MM.1S (cell line): ENCODE measurements at regions not wholly inside any gene's neighbourhood (a gene's known extent, or its start where the extent isn't known, plus 50 kb on each side); places are given as distances from the start of the nearest gene placed in this dataset.

Experiments
- DNase-seq: peaks from one replicate; pipeline ENCODE4 v3.0.0-alpha.2; 2015
- H2AFZ ChIP-seq: fragments of 300-600 bp; sonication (generic); 2 replicates; pipeline ENCODE4 v1.6.0; 2016; ENCODE audit warnings: antibody characterized with exemption, low read length
- H3F3A ChIP-seq: fragments of 300-600 bp; sonication (generic); 2 replicates; pipeline ENCODE4 v1.6.1; 2016; ENCODE audit warnings: mild to moderate bottlenecking, antibody characterized with exemption, low read length, moderate library complexity, mixed read lengths; ENCODE audit not compliant: insufficient read depth
- H3K27ac ChIP-seq: fragments of 300-600 bp; sonication (generic); 2 replicates; pipeline ENCODE4 v1.5.1; 2016; ENCODE audit warnings: mild to moderate bottlenecking, low read length
- H3K27me3 ChIP-seq: fragments of 300-600 bp; sonication (generic); replicated peaks from 2 replicates; pipeline ENCODE4 v1.6.0; 2016; ENCODE audit warnings: low read length; ENCODE audit not compliant: insufficient read depth
- H3K36me3 ChIP-seq: fragments of 300-600 bp; sonication (generic); replicated peaks from 2 replicates; pipeline ENCODE4 v1.6.1; 2016; ENCODE audit warnings: mild to moderate bottlenecking, low read length, mixed read lengths; ENCODE audit not compliant: insufficient read depth
- H3K4me1 ChIP-seq: fragments of 300-600 bp; sonication (generic); 2 replicates; pipeline ENCODE4 v1.6.1; 2016; ENCODE audit warnings: low read length, mixed read lengths
- H3K4me2 ChIP-seq: fragments of 300-600 bp; sonication (generic); 2 replicates; pipeline ENCODE4 v1.6.0; 2016; ENCODE audit warnings: low read depth, low read length
- H3K4me3 ChIP-seq: fragments of 300-600 bp; sonication (generic); 2 replicates; pipeline ENCODE4 v1.5.1; 2016; ENCODE audit warnings: low read length, mixed read lengths
- H3K79me2 ChIP-seq: fragments of 300-600 bp; sonication (generic); 2 replicates; pipeline ENCODE4 v1.6.1; 2016; ENCODE audit warnings: mixed run types, low read length, mixed read lengths
- H3K9ac ChIP-seq: fragments of 300-600 bp; sonication (generic); 2 replicates; pipeline ENCODE4 v1.6.1; 2016; ENCODE audit warnings: low read length, mixed read lengths
- H3K9me2 ChIP-seq: fragments of 300-600 bp; sonication (generic); replicated peaks from 2 replicates; pipeline ENCODE4 v1.6.1; 2016; ENCODE audit warnings: mild to moderate bottlenecking, low read length, mixed read lengths; ENCODE audit not compliant: insufficient read depth
- H3K9me3 ChIP-seq: fragments of 300-600 bp; sonication (generic); replicated peaks from 2 replicates; pipeline ENCODE4 v1.6.1; 2016; ENCODE audit warnings: mild to moderate bottlenecking, low read length, mixed read lengths; ENCODE audit not compliant: insufficient read depth
- H4K20me1 ChIP-seq: fragments of 300-600 bp; sonication (generic); 2 replicates; pipeline ENCODE4 v1.6.1; 2016; ENCODE audit warnings: mild to moderate bottlenecking, low read length, moderate library complexity, mixed read lengths; ENCODE audit not compliant: insufficient read depth
- EZH2 ChIP-seq: fragments of 300-600 bp; sonication (generic); optimal IDR thresholded peaks from 2 replicates; pipeline ENCODE3; 2017; ENCODE audit warnings: low read depth, mild to moderate bottlenecking, antibody characterized with exemption, low read length, mixed read lengths
- EZH2phosphoT487 ChIP-seq: fragments of 300-600 bp; sonication (generic); IDR thresholded peaks from 2 replicates; pipeline ENCODE4 v1.6.1; 2018; ENCODE audit warnings: antibody characterized with exemption, low read length
- TF ChIP-seq, protein P1 (sequence below): fragments of 300-600 bp; sonication (generic); IDR thresholded peaks from 2 replicates; pipeline ENCODE4 v1.5.1; 2016; ENCODE audit warnings: antibody characterized with exemption, low read length, mixed read lengths

DNA sequence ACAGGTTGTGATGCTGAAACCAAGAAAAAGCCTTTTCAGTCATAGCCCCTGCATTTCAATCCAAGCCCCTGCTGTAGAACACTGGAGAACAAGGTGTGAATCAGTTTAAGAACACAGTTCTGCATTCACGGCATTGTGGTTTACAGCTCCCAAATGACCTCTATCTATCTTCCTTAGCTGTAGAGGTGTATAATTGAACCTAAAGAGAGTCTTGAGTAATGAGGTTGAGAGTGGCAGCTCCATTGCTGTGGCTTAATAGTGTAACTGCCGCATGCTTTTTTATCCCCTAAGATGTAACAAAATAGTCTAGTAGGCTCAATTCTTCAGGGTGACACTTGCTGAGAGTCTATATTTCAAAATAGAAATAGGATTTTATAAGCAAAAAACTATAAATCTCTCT is 121.3 kb upstream of the EPHA4 start:
- no peaks in the 10 kb centered on the region for H4K20me1 ChIP-seq
- H3K4me1 ChIP-seq, result no peaks in the 10 kb centered on the region
- H3K36me3 ChIP-seq, result no peaks in the 10 kb centered on the region
- TF ChIP-seq, protein P1, sequence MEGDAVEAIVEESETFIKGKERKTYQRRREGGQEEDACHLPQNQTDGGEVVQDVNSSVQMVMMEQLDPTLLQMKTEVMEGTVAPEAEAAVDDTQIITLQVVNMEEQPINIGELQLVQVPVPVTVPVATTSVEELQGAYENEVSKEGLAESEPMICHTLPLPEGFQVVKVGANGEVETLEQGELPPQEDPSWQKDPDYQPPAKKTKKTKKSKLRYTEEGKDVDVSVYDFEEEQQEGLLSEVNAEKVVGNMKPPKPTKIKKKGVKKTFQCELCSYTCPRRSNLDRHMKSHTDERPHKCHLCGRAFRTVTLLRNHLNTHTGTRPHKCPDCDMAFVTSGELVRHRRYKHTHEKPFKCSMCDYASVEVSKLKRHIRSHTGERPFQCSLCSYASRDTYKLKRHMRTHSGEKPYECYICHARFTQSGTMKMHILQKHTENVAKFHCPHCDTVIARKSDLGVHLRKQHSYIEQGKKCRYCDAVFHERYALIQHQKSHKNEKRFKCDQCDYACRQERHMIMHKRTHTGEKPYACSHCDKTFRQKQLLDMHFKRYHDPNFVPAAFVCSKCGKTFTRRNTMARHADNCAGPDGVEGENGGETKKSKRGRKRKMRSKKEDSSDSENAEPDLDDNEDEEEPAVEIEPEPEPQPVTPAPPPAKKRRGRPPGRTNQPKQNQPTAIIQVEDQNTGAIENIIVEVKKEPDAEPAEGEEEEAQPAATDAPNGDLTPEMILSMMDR, result no peak
- TF ChIP-seq EZH2 (no peak), EZH2phosphoT487 (no peak)
- H3K27ac ChIP-seq, result no peak overlapping the region
- H3K9me3 ChIP-seq, result no peaks in the 10 kb centered on the region
- H3K4me3 ChIP-seq, result no peak overlapping the region
- no peak overlapping the region for H3K9ac ChIP-seq
- H3K79me2 ChIP-seq, result no peaks in the 10 kb centered on the region
- H3F3A ChIP-seq, result no peaks in the 10 kb centered on the region
- H3K4me2 ChIP-seq, result no peak overlapping the region
- H3K27me3 ChIP-seq, result no peaks in the 10 kb centered on the region
- no peak for DNase-seq
- no peak overlapping the region for H2AFZ ChIP-seq
- H3K9me2 ChIP-seq, result no peaks in the 10 kb centered on the region

DNA sequence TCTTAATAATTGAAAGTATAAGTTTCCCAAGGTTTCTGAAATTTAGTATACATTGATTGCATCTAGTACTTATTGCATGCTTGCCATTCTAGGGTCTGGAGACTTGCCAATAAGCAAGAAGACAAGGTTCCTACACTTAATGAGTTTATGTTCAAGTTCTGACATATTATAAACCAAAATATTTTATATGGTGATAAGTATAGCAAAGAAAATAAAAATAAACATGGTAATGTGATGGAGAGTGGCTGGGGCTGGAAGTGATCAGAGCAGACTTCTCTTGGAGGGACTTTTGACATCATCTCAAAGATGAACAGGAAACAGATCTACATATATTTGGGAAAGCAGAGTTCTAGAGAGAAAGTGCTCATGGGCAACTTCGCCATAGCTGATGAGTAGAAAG is 119.5 kb upstream of the EPHA4 start:
- no peak overlapping the region for H3K4me3 ChIP-seq
- DNase-seq, result no peak
- H3K4me2 ChIP-seq, result no peak overlapping the region
- no peak overlapping the region for H3K27ac ChIP-seq
- no peak for TF ChIP-seq EZH2phosphoT487
- TF ChIP-seq, protein P1, result no peak
- TF ChIP-seq EZH2, result no peak
- H3K9ac ChIP-seq, result no peak overlapping the region
- no peaks in the 10 kb centered on the region for H3F3A ChIP-seq
- H3K79me2 ChIP-seq, result no peaks in the 10 kb centered on the region
- H3K9me3 ChIP-seq, result no peaks in the 10 kb centered on the region
- H4K20me1 ChIP-seq, result no peaks in the 10 kb centered on the region
- no peaks in the 10 kb centered on the region for H3K9me2 ChIP-seq
- no peak overlapping the region for H2AFZ ChIP-seq
- no peaks in the 10 kb centered on the region for H3K4me1 ChIP-seq
- H3K36me3 ChIP-seq, result no peaks in the 10 kb centered on the region
- H3K27me3 ChIP-seq, result no peaks in the 10 kb centered on the region

DNA sequence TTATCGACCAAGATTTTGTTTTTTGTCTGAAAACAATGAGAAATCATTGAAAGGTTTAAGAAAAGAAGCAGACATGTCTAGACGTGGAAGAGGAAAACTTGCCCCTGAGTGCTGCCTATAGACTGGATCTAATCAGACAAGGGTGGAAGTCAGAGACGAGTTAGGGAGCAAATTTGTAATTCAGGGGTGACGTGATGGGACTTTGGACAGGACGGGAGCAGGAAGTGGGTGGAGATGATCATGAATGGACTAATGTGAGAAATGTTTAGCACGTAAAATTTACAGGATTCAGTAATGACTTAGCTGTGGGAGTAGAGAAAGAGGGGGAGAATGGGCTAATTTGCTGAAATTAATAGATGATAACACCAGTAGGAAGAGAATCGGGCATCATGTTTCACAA is 117.0 kb upstream of the EPHA4 start:
- Histone ChIP-seq H3K9ac (no peak overlapping the region), H3K9me3 (no peaks in the 10 kb centered on the region), H3K4me3 (no peak overlapping the region), H2AFZ (no peak overlapping the region), H3F3A (no peaks in the 10 kb centered on the region), H4K20me1 (no peaks in the 10 kb centered on the region), H3K36me3 (no peaks in the 10 kb centered on the region), H3K9me2 (no peaks in the 10 kb centered on the region), H3K4me1 (no peaks in the 10 kb centered on the region), H3K27ac (no peak overlapping the region), H3K79me2 (no peaks in the 10 kb centered on the region), H3K4me2 (no peak overlapping the region), H3K27me3 (no peaks in the 10 kb centered on the region)
- TF ChIP-seq, protein P1, result no peak
- TF ChIP-seq EZH2phosphoT487, result no peak
- no peak for TF ChIP-seq EZH2
- DNase-seq, result no peak
